ENCODE measurements at regions not wholly inside any gene's neighbourhood (a gene's known extent, or its start where the extent isn't known, plus 50 kb on each side); places are given as distances from the start of the nearest gene placed in this dataset.
A peak's percentile ranks its signal among the peaks of the same experiment; 100 is the strongest.

DNA sequence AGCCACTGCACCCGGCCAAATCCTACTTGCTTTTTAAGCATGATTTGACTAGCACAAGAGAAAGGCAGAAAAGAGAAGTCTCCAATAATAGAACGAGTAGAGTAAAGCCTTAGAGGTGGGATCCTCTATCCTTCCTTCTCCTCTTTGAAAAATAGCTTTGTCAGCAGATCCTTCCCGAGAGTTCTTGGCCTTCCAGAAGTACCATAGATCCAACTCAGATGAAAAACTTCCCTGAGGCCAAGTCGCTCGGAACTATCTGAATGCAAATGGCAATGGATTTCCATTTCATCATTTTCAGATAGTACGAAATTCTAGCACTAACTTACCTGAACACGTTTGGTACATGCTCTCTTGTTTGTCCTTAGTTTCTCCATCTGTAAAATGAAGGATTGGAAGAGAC is 52.0 kb upstream of the SLIT3 start:
- Histone ChIP-seq H3K4me3 (ENCODE audit: insufficient read depth, low read length) (no peak overlapping the region), H3K27ac (ENCODE audit: low read depth, low read length) (no peak overlapping the region), H3K4me1 (ENCODE audit: insufficient read depth, low read length) (peaks cover 39% of the 10 kb centered on the region)

DNA sequence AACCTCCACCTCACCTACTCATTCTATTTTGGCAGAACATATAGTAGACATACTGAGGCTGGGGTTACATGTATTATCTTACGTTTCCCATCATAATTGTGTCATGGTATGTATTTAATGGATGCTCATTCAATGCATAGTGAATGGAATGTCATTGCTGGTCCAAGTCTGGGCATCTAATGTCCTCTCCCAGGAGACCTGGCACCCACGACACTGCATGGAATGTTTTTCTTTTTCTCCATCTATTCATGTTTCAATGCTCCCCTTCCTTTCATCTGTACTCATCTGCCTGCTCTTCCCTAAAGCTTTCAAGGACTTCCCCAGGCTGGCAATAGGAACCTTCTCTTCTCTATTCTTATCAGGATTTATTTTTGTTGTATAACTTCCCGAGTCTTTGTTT is 50.8 kb upstream of the SLIT3 start:
- TF ChIP-seq, protein P1, sequence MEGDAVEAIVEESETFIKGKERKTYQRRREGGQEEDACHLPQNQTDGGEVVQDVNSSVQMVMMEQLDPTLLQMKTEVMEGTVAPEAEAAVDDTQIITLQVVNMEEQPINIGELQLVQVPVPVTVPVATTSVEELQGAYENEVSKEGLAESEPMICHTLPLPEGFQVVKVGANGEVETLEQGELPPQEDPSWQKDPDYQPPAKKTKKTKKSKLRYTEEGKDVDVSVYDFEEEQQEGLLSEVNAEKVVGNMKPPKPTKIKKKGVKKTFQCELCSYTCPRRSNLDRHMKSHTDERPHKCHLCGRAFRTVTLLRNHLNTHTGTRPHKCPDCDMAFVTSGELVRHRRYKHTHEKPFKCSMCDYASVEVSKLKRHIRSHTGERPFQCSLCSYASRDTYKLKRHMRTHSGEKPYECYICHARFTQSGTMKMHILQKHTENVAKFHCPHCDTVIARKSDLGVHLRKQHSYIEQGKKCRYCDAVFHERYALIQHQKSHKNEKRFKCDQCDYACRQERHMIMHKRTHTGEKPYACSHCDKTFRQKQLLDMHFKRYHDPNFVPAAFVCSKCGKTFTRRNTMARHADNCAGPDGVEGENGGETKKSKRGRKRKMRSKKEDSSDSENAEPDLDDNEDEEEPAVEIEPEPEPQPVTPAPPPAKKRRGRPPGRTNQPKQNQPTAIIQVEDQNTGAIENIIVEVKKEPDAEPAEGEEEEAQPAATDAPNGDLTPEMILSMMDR (IDR thresholded peaks at IDR 0.05; ENCODE audit: extremely low read depth, low read depth, low read length), result no peak
- H3K9me3 ChIP-seq (ENCODE audit: low read depth, low read length), result no peaks in the 10 kb centered on the region
- H3K4me2 ChIP-seq (ENCODE audit: insufficient read depth, low read length), result no peak overlapping the region
- H3K27me3 ChIP-seq (ENCODE audit: insufficient read depth, low read length), result no peaks in the 10 kb centered on the region
- no peaks in the 10 kb centered on the region for H3K79me2 ChIP-seq (ENCODE audit: insufficient read depth, low read length)
- H3K27ac ChIP-seq (ENCODE audit: low read depth, low read length), result no peak overlapping the region
- no peaks in the 10 kb centered on the region for H3K36me3 ChIP-seq (ENCODE audit: insufficient read depth, low read length)
- H3K4me1 ChIP-seq (ENCODE audit: insufficient read depth, low read length), result peaks cover 39% of the 10 kb centered on the region
- DNase-seq (ENCODE audit: insufficient read length, low spot score, missing footprints), result no peak
- H4K20me1 ChIP-seq (ENCODE audit: insufficient read depth, low read length), result no peaks in the 10 kb centered on the region
- H3K4me3 ChIP-seq (ENCODE audit: insufficient read depth, low read length), result no peak overlapping the region
- H2AFZ ChIP-seq (ENCODE audit: low read length), result no peak overlapping the region

More for the DNA sequence above, 52.0 kb upstream of the SLIT3 start:
- H2AFZ ChIP-seq (ENCODE audit: low read length), result no peak overlapping the region
- no peaks in the 10 kb centered on the region for H3K79me2 ChIP-seq (ENCODE audit: insufficient read depth, low read length)
- DNase-seq (ENCODE audit: insufficient read length, low spot score, missing footprints), result no peak
- H3K36me3 ChIP-seq (ENCODE audit: insufficient read depth, low read length), result no peaks in the 10 kb centered on the region
- H3K4me2 ChIP-seq (ENCODE audit: insufficient read depth, low read length), result no peak overlapping the region
- H4K20me1 ChIP-seq (ENCODE audit: insufficient read depth, low read length), result no peaks in the 10 kb centered on the region
- H3K27me3 ChIP-seq (ENCODE audit: insufficient read depth, low read length), result no peaks in the 10 kb centered on the region
- H3K9me3 ChIP-seq (ENCODE audit: low read depth, low read length), result no peaks in the 10 kb centered on the region
- TF ChIP-seq, protein P1 (IDR thresholded peaks at IDR 0.05; ENCODE audit: extremely low read depth, low read depth, low read length), result no peak

DNA sequence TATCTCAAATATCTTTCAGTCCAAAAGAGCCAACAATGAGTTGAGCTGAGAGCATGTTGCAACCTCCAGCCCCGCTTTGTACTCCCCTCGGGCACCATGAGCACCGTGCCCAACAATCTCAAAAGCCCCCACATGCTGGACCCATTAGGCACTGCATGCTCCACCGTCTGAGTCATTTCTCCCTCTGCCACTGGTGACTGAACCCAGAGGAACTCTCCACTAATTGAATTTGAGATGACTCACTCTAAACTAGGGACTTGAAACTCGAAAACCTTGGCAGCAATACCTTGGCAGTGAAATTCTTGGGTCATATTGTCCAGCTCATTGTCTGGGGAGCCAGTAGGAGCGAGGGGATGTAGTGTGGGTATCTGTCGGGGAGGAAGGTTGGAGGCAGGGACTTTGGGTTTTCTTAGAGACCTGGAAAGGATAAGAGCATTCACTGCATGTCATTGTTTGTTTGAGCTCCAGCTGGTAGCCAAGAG is 49.9 kb upstream of the SLIT3 start:
- Histone ChIP-seq H3K79me2 (ENCODE audit: insufficient read depth, low read length) (no peaks in the 10 kb centered on the region), H3K36me3 (ENCODE audit: insufficient read depth, low read length) (no peaks in the 10 kb centered on the region), H2AFZ (ENCODE audit: low read length) (no peak overlapping the region), H3K27ac (ENCODE audit: low read depth, low read length) (peak overlapping the region; percentile 68), H3K27me3 (ENCODE audit: insufficient read depth, low read length) (no peaks in the 10 kb centered on the region), H3K9me3 (ENCODE audit: low read depth, low read length) (no peaks in the 10 kb centered on the region), H3K4me2 (ENCODE audit: insufficient read depth, low read length) (peak overlapping the region; percentile 46), H4K20me1 (ENCODE audit: insufficient read depth, low read length) (no peaks in the 10 kb centered on the region), H3K4me3 (ENCODE audit: insufficient read depth, low read length) (no peak overlapping the region), H3K4me1 (ENCODE audit: insufficient read depth, low read length) (peaks cover 39% of the 10 kb centered on the region)
- TF ChIP-seq, protein P1 (IDR thresholded peaks at IDR 0.05; ENCODE audit: extremely low read depth, low read depth, low read length), result peak; percentile 9
- DNase-seq (ENCODE audit: insufficient read length, low spot score, missing footprints), result peak; percentile 89
